ENCODE measurements at regions not wholly inside any gene's neighbourhood (a gene's known extent, or its start where the extent isn't known, plus 50 kb on each side); places are given as distances from the start of the nearest gene placed in this dataset.

DNA sequence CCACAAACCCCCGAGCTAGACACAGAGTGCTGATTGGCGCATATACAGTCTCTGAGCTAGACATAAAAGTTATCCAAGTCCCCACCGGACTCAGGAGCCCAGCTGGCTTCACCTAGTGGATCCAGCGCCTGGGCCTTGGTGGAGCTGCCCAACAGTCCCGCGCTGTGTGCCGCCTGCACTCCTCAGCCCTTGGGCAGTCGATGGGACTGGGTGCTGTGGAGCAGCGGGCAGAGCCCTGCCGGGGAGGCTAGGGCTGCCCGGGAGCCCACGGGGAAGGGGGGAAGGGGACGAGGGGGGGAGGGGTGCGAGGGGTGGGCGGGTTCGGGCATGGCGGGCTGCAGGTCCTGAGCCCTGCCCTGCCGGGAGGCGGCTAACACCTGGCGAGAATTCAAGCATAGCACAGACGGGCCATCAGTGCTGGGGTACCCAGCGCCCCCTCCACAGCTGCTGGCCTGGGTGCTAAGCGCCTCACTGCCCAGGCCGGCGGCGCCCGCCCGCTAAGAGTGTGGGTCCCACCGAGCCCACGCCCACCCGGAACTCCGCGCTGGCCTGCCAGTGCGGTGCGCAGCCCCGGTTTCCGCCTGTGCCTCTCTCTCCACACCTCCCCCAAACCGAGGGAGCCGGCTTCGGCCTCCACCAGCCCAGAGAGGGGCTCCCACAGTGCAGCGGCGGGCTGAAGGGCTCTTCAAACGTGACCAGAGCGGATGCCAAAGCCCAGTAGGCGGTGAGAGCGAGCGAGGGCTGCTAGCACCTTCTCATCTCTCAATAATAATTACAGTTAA is 391.2 kb upstream of the NUDT12 start:
- no peak overlapping the region for H3K4me3 Mint-ChIP-seq
- no peaks in the 10 kb centered on the region for H3K4me1 Mint-ChIP-seq
- no peaks in the 10 kb centered on the region for H3K36me3 Mint-ChIP-seq (ENCODE audit: low read depth)
- TF ChIP-seq, protein P1, sequence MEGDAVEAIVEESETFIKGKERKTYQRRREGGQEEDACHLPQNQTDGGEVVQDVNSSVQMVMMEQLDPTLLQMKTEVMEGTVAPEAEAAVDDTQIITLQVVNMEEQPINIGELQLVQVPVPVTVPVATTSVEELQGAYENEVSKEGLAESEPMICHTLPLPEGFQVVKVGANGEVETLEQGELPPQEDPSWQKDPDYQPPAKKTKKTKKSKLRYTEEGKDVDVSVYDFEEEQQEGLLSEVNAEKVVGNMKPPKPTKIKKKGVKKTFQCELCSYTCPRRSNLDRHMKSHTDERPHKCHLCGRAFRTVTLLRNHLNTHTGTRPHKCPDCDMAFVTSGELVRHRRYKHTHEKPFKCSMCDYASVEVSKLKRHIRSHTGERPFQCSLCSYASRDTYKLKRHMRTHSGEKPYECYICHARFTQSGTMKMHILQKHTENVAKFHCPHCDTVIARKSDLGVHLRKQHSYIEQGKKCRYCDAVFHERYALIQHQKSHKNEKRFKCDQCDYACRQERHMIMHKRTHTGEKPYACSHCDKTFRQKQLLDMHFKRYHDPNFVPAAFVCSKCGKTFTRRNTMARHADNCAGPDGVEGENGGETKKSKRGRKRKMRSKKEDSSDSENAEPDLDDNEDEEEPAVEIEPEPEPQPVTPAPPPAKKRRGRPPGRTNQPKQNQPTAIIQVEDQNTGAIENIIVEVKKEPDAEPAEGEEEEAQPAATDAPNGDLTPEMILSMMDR (IDR thresholded peaks at IDR 0.05), result no peak
- H3K9me3 Mint-ChIP-seq, result peaks cover 12% of the 10 kb centered on the region
- no peaks in the 10 kb centered on the region for H3K27me3 Mint-ChIP-seq (ENCODE audit: low read depth, poor library complexity)
- no peak for DNase-seq
- no peak overlapping the region for H3K27ac Mint-ChIP-seq

DNA sequence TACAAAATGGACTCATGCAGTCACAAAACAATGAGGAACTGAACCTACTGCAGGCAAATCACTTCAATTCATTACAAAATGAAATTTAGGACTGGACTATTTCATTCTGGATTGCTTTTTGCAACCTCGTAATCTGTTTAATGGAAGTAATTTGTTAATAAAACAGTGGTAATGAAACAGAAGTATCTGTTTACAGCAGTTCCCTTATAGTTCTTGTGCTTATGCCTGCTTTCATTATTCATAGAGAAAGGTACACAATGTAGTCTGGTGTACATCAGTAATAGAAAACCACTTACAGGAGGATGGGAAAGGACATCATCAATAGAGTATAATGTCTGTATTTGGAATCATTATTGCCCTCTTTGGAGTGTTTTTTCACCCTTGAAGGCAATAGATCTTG is 389.2 kb upstream of the NUDT12 start:
- Mint-ChIP-seq H3K9me3 (peaks cover 9% of the 10 kb centered on the region), H3K36me3 (ENCODE audit: low read depth) (no peaks in the 10 kb centered on the region), H3K27me3 (ENCODE audit: low read depth, poor library complexity) (no peaks in the 10 kb centered on the region), H3K27ac (no peak overlapping the region), H3K4me3 (no peak overlapping the region), H3K4me1 (no peaks in the 10 kb centered on the region)
- no peak for DNase-seq
- TF ChIP-seq, protein P1 (IDR thresholded peaks at IDR 0.05), result no peak

DNA sequence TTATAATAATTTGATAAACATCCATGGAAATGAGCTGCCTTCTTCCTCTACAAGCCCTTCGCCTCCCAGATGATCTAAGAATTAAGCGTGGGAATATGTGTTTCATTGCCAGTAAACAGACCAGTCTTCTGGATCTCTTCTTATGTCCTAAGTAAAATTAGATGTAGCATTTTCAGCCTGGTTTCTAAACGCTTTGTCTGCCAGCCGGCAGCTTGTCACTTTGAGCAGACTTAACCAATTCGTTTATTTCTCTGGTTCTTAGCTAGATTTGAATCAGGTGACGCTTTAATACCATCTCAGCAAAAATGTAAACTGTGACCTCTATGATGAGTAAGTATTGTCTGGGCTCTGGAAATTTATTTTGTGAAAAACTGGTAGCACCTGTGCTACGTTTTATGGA is 380.6 kb upstream of the NUDT12 start:
- H3K4me1 Mint-ChIP-seq, result peaks cover 27% of the 10 kb centered on the region
- peak overlapping the region; percentile 4 for H3K27ac Mint-ChIP-seq
- no peaks in the 10 kb centered on the region for H3K36me3 Mint-ChIP-seq (ENCODE audit: low read depth)
- H3K4me3 Mint-ChIP-seq, result no peak overlapping the region
- H3K27me3 Mint-ChIP-seq (ENCODE audit: low read depth, poor library complexity), result no peaks in the 10 kb centered on the region
- no peaks in the 10 kb centered on the region for H3K9me3 Mint-ChIP-seq
- TF ChIP-seq, protein P1 (IDR thresholded peaks at IDR 0.05), result no peak
- DNase-seq, result no peak

DNA sequence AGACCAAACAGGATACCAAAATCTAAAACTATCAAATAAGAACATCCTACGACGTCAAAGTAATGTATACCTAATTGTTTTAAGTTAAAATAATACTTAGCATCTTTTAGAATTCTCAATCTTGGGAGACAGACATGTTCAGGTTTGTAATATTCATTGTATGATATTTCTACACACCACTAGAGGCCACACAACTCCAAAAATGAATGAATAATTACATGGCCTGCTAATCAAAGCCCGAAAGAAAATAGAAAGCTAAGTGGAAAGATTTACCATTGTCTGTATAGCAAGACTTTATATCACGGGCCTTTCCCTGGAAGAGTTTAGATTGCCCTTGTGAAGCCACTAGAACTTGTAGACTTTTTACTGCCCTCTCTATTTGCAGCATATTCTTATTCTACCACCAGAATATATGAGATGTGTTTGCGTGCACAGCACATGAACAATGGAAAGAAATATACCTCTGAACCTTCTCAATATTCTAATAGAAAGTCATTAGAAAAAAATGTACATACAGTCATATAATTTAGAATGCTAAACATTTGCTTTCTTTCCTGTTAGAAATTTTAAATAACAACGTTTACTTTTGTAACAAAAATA is 380.1 kb upstream of the NUDT12 start:
- Mint-ChIP-seq H3K36me3 (ENCODE audit: low read depth) (no peaks in the 10 kb centered on the region), H3K27me3 (ENCODE audit: low read depth, poor library complexity) (no peaks in the 10 kb centered on the region), H3K4me3 (no peak overlapping the region), H3K9me3 (no peaks in the 10 kb centered on the region), H3K27ac (peak overlapping the region; percentile 4), H3K4me1 (peaks cover 29% of the 10 kb centered on the region)
- TF ChIP-seq, protein P1 (IDR thresholded peaks at IDR 0.05), result no peak
- DNase-seq, result no peak

DNA sequence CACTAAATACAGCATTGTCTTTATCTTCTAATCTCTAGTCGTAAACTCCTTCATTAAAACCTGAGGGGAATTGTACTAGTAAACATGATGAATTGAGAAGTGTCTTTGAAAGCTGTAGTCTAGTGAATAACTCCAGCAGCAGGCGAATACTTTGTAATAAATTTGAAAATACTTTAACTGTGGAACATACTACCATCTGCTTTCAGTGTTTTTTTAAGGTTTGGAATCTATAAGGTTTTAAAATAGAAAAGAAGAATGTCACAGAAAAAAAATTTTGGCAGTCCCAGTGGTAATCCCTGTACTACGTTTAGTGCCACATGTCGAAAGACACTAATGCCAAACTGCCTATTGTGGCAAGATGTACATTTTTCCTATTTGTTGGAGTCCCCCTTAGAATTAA is 379.0 kb upstream of the NUDT12 start:
- Mint-ChIP-seq H3K9me3 (no peaks in the 10 kb centered on the region), H3K4me3 (no peak overlapping the region), H3K27me3 (ENCODE audit: low read depth, poor library complexity) (no peaks in the 10 kb centered on the region), H3K27ac (no peak overlapping the region), H3K36me3 (ENCODE audit: low read depth) (no peaks in the 10 kb centered on the region), H3K4me1 (peaks cover 29% of the 10 kb centered on the region)
- TF ChIP-seq, protein P1 (IDR thresholded peaks at IDR 0.05), result no peak
- no peak for DNase-seq

Data from nephron progenitor cell (in vitro differentiated cells).